ENCODE measurements at regions not wholly inside any gene's neighbourhood (a gene's known extent, or its start where the extent isn't known, plus 50 kb on each side); places are given as distances from the start of the nearest gene placed in this dataset.

GRCh38 chr16:13291591-13292333 lies 390.4 kb downstream of the SHISA9 start:
- 88% methylated on average over 4 of the region's 4 CpGs for WGBS

GRCh38 chr16:13296206-13296605 lies 394.8 kb downstream of the SHISA9 start:
- DNase-seq (ENCODE audit: low spot score) = no peak
- no peak overlapping the region for H3K27ac ChIP-seq (ENCODE audit: low read depth in 1 of 2, low read length in 2 of 2)
- no peak overlapping the region for H3K9ac ChIP-seq (ENCODE audit: low read depth in 1 of 2, low read length in 2 of 2)
- no peaks in the 10 kb centered on the region for H3K4me1 ChIP-seq (ENCODE audit: control insufficient read depth in 4 of 4, insufficient read depth in 4 of 4, low read length in 3 of 4)
- 95% methylated on average over 4 of the region's 4 CpGs for WGBS
- no peak overlapping the region for H3K4me3 ChIP-seq (ENCODE audit: low read depth in 1 of 3, low read length in 3 of 3)
- no peaks in the 10 kb centered on the region for H3K9me3 ChIP-seq (ENCODE audit: control insufficient read depth in 4 of 4, low read length in 3 of 4)
- TF ChIP-seq TAF1 (conservative IDR thresholded peaks at IDR 0.05) (no peak), SP1 (IDR thresholded peaks at IDR 0.05) (no peak), NR2F2 (IDR thresholded peaks at IDR 0.05) (no peak), FOXA1 (IDR thresholded peaks at IDR 0.05) (no peak), HNF4G (IDR thresholded peaks at IDR 0.05) (no peak), JUND (IDR thresholded peaks at IDR 0.05) (no peak), ATF3 (IDR thresholded peaks at IDR 0.05) (no peak), RAD21 (IDR thresholded peaks at IDR 0.05) (no peak), ZBTB33 (IDR thresholded peaks at IDR 0.05) (no peak), GABPA (IDR thresholded peaks at IDR 0.05 in 1 of 2, conservative IDR thresholded peaks at IDR 0.05 in 1 of 2) (no peak), EGR1 (IDR thresholded peaks at IDR 0.05; ENCODE audit: low read depth in 2 of 2) (no peak), CTCF (IDR thresholded peaks at IDR 0.05; ENCODE audit: low read depth, low read length, missing input control) (no peak), REST (IDR thresholded peaks at IDR 0.05) (no peak), RXRA (IDR thresholded peaks at IDR 0.05) (no peak), MAX (IDR thresholded peaks at IDR 0.05) (no peak)
- H3K27me3 ChIP-seq (ENCODE audit: control insufficient read depth in 4 of 4, insufficient read depth in 4 of 4, low read length in 3 of 4) = no peaks in the 10 kb centered on the region
- H3K36me3 ChIP-seq (ENCODE audit: control insufficient read depth in 4 of 4, insufficient read depth in 3 of 4, low read depth in 1 of 4, low read length in 3 of 4) = no peaks in the 10 kb centered on the region

More at GRCh38 chr16:13291591-13292333, 390.4 kb downstream of the SHISA9 start:
- no peaks in the 10 kb centered on the region for H3K4me1 ChIP-seq (ENCODE audit: control insufficient read depth in 4 of 4, insufficient read depth in 4 of 4, low read length in 3 of 4)
- no peak overlapping the region for H3K4me3 ChIP-seq (ENCODE audit: low read depth in 1 of 3, low read length in 3 of 3)
- H3K27ac ChIP-seq (ENCODE audit: low read depth in 1 of 2, low read length in 2 of 2) = no peak overlapping the region
- H3K9ac ChIP-seq (ENCODE audit: low read depth in 1 of 2, low read length in 2 of 2) = no peak overlapping the region
- TF ChIP-seq GABPA (IDR thresholded peaks at IDR 0.05 in 1 of 2, conservative IDR thresholded peaks at IDR 0.05 in 1 of 2) (no peak), REST (IDR thresholded peaks at IDR 0.05) (peak; percentile 97)
- DNase-seq (ENCODE audit: low spot score) = no peak
- no peaks in the 10 kb centered on the region for H3K27me3 ChIP-seq (ENCODE audit: control insufficient read depth in 4 of 4, insufficient read depth in 4 of 4, low read length in 3 of 4)
- peaks cover 0 to 2% (median 0%) of the 10 kb centered on the region in 4 donors for H3K36me3 ChIP-seq (ENCODE audit: control insufficient read depth in 4 of 4, insufficient read depth in 3 of 4, low read depth in 1 of 4, low read length in 3 of 4)
- H3K9me3 ChIP-seq (ENCODE audit: control insufficient read depth in 4 of 4, low read length in 3 of 4) = no peaks in the 10 kb centered on the region

All from liver (tissue), 8 donors.